Activated CD8-positive, alpha-beta memory T cell treated with anti-CD3 and anti-CD28 coated beads, Interleukin-2, amount 50 U/mL, for 4 hours (primary cell): ENCODE measurements at regions not wholly inside any gene's neighbourhood (a gene's known extent, or its start where the extent isn't known, plus 50 kb on each side); places are given as distances from the start of the nearest gene placed in this dataset.
"Not testable (repeated sequence)": the region's sequence is repeated elsewhere in the genome, so short reads cannot be mapped to it uniquely, and the experiment has no call there.

Experiments used
- DNase-seq: peaks from one replicate; pipeline ENCODE4 v3.0.0-alpha.2; 2020

DNA sequence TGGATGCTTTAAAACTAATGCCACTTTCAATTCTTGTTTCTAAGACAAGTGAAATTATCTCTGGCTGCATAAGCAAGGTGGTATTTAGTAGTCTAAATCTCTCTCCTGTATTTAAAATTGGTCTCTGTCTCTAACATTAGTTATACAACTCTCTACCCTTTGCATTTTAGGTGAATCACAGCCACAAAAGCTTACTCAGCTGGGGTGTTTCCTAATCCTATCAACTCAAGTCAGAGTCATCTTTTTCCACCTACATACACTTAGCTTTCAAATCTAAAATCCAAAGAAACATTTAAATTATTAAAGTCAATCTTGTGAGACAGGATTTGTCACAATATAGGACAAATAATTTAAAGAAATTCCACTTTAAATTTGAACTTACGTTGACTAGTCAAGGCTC lies 255.1 kb upstream of the CXADR start:
- no peak for DNase-seq

- no peak for DNase-seq
Measured at GRCh38 chr21:17264182-17264581, 248.7 kb upstream of the CXADR start.

DNA sequence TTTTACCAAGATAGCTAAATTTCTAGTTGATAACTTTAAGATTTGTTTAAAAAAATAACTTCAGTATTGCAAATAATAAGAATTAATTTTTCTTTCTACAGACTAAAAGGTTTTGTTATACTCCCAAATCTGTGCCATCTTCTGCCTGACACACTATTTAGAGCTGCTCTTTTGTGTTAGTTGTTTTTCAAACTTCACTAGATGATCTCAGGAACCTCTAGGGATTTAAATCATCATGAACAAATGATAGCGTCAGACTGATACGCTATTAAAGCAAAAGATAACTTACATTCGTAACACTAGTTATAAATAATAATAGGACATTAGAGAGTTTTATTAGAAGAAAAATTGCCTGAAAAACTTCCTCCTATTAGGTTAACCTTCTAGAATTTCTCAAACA lies 243.1 kb upstream of the CXADR start:
- no peak for DNase-seq

GRCh38 chr21:17270229-17270628 lies 242.6 kb upstream of the CXADR start:
- no peak for DNase-seq

DNA sequence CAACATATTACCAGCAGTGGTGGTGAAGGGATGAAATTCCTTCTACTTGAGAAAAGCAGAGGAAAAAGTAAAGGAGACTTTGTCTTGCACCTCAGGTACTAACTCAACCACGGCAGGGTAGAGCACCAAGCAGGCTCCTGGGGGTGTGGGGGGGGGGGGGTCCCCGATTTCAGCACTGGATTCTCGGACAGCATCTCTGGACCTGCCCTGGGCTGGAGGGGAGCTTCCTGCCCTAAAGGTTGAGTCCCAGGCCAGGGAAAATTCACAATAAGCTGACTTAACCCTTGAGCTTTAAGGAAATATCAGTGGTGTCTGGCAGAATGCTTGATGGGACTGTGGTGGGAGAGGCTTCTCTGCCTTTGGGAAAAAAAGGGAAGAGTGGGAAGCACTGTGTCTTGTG lies 233.2 kb upstream of the CXADR start:
- no peak for DNase-seq

DNA sequence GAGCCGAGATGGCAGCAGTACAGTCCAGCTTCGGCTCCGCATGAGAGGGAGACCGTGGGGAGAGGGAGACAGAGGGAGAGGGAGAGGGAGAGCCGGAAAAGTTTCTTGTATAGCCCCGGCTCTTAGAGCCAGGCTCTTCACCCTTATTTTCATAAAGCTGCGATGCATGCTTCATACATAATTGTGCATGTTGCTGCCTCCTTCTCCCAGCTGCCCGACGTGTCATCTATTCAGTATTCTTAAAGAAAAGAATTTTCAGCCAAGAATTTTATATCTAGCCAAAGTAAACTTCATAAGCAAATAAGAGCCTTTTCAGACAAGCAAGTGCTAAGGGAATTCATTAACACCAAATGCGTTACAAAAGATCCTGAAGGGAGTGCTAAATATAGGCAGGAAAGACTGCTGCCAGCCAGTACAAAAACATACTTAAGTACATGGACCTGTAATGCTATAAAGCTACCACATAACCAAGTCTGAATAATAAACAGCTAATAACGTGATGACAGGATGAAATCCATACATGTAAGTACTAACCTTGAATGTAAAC lies 219.8 kb upstream of the CXADR start:
- DNase-seq, result not testable (repeated sequence)

- DNase-seq, result no peak
Measured at GRCh38 chr21:17295997-17296396, 216.8 kb upstream of the CXADR start.

GRCh38 chr21:17299576-17299975 lies 213.3 kb upstream of the CXADR start:
- DNase-seq, result not testable (repeated sequence)

GRCh38 chr21:17327715-17328114 lies 185.1 kb upstream of the CXADR start:
- not testable (repeated sequence) for DNase-seq

DNA sequence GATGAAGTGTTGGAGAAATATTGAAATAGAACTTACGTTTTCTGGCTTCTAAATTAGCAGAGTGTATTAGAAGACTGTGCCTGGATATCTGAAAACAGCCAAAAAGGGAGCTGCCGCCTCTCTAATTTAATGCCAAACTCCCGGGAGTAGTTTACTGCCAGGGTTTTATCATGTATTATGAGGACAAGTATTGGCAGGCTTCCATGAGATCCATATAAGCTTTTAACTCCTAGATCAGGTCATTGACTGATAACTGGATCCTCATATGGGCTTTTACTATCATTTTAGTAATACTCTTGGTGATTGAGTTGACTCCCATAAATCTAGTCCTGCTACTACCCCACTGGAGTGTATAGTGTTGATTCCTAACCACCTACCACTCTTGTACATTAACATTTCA lies 178.4 kb upstream of the CXADR start:
- no peak for DNase-seq

GRCh38 chr21:17340081-17340480 lies 172.8 kb upstream of the CXADR start:
- DNase-seq, result no peak

GRCh38 chr21:17343055-17343454 lies 169.8 kb upstream of the CXADR start:
- DNase-seq, result no peak

- no peak for DNase-seq
Measured at GRCh38 chr21:17348357-17348756, 164.5 kb upstream of the CXADR start.

- no peak for DNase-seq
Measured at GRCh38 chr21:17348849-17349248, 164.0 kb upstream of the CXADR start.

DNA sequence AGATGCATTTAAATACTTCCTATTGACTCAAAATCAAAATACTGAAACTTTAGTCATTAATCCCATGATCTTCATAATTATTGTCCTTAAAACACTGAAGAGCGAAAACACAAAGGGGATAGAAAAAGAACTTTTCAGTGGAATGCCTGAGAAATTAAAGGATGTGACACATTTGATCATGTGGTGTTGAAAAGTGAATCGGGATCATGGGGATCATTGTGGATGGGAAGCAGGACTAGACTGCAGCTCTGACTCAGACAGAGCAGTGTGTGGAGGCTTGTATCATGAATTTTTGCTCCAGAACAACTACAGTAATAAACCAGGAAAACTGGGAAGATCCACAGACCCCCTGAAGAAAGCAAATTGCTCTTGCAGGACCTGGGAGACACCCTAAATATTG lies 161.1 kb upstream of the CXADR start:
- no peak for DNase-seq

DNA sequence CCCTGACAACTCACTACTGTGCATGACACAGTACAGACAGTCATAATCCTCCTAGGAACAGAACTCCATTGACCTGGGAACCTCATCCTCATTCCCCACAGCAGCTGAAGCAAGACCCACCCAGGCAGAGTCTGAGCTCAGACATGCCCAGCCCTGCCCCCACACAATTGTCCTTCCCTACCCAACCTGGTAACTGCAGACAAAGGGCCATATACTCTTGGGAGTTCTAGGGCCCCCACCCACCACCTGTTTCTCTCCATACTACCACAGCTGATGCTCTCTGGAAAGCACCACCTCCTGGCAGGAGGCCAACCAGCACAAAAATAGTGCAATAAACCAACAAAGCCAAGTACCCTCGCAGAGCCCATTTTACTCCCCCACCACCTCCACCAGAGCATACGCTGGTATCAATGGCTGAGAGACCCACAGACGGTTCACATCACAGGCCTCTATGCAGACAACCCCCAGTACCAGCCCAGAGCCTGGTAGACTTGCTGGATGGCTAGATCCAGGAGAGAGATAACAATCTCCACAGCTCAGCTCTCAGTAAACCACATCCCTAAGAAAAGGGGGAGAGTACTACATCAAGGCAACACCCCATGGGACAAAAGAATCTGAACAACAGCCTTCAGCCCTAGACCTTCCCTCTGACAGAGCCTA lies 159.7 kb upstream of the CXADR start:
- no peak for DNase-seq

GRCh38 chr21:17359781-17360180 lies 153.1 kb upstream of the CXADR start:
- no peak for DNase-seq

DNA sequence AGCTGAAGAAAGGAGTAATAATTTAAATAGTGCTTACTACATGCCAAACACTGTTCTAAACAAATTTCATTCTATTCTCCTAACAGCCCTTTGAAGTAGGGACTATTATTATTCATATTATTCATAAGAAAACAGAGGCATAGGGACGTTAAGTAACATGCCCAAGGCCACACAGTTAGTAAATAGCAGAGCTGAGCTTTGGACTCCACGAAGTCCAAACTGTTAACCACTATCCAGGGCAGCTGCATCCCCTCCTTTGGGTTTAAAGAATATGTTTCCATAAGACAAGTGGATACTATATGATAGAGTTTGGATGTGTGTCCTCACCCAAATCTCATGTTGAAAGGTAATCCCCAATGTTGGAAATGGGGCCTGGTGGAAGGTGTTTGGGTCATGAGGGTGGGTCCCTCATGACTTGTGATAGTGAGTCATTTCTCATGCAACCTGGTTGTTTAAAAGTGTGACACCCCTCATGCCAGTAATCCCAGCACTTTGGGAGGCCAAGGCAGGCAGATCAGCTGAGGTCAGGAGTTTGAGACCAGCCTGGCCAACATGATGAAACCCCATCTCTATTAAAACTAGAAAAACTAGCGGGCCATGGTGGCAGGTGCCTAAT lies 144.0 kb upstream of the CXADR start:
- no peak for DNase-seq

GRCh38 chr21:17370263-17370662 lies 142.6 kb upstream of the CXADR start:
- DNase-seq, result no peak

- no peak for DNase-seq
Measured at GRCh38 chr21:17370916-17371315, 141.9 kb upstream of the CXADR start.

- no peak for DNase-seq
Measured at GRCh38 chr21:17371450-17371849, 141.4 kb upstream of the CXADR start.

DNA sequence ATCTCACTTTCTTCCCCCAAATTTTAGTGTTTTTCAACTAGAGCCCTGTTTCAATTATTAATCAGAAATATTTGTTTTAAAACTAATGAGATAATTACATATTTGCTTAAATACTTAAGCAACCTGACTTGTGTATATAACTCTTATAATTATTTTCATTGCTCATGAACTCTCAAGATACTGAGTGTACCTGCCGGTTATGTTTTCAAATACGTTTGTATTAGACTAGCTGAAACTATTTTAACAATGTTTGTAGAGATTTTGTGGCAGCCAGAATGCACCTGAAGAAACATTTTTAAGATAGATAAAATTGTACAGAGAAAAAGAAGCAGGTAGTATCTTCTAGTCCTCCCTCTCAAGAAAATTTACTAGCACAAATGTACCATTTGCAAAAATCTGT lies 140.6 kb upstream of the CXADR start:
- no peak for DNase-seq

- no peak for DNase-seq
Measured at GRCh38 chr21:17386498-17386897, 126.3 kb upstream of the CXADR start.

DNA sequence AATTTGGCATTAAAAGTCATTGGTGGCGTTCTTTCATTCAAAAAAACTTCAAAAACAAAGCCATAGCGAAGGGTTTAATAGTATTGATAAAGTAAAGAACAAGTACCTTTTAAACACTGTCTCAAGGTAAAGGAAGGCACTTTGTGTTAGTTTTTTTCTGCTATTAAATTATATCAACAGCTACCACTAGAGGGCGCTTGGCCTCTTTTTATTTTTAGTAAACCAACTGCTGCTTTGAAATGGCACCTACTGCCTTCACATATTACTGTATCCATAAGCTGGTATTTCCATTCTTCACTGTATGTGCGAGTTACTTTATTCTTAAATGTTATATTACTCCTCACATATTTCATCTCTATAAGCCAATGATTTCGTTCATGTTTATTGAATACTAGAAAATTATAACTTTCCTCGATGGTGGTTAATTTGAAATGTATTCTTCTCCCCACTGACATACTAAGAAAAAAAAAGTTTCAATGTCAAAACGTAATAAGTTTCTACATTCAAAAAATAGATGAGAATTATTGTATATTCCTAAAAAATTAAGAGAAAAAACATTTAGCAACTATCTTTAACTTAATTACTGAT lies 125.7 kb upstream of the CXADR start:
- DNase-seq, result peak; percentile 27
